ENCODE measurements at regions not wholly inside any gene's neighbourhood (a gene's known extent, or its start where the extent isn't known, plus 50 kb on each side); places are given as distances from the start of the nearest gene placed in this dataset.

GRCh38 chr12:124125203-124125871 lies 152.3 kb downstream of the ZNF664 start:
- H3K4me3 ChIP-seq (ENCODE audit: low read depth, low read length): no peak overlapping the region
- no peak for DNase-seq (ENCODE audit: low read depth)
- in situ Hi-C loops (cut with HindIII; ENCODE audit: low sequenced_read_pairs): no loop called here
- no peak for TF ChIP-seq CTCF (IDR thresholded peaks at IDR 0.05; ENCODE audit: low read depth, low read length, missing control alignments)

DNA sequence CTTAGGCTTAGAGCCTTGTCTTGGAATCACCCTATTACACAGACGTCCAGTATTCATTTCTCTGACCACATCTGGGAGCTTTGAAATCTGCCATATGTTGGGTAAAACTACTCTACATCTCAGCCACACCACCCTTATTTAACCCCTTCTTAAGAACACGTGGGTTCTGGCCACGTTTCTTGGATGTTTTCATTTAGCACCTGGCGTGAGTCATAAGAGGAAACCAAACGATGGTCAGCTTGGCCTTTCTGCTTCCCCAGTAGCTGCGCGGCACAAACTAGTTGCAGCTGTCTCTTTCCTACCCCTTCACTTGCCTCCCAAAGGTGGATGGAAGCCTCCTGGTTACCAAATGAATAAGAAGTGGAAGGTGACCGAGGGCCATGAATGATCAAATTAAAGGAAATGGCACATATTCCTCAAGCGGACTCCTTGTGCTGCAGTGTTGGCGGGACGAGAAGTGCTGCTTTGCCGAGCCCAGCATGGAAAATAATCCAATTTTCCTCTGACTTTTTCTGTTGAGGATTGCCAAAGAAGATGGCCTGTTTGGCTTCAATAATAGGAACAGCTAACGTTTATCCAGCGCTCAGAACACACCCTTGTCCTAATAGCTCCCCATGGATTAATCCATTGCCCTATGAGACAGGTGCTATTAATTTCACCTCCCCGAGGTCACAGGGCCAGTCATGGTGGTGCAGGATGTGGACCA lies 154.1 kb downstream of the ZNF664 start:
- in situ Hi-C loops (cut with HindIII; ENCODE audit: low sequenced_read_pairs): no loop called here
- no peak for TF ChIP-seq CTCF (IDR thresholded peaks at IDR 0.05; ENCODE audit: low read depth, low read length, missing control alignments)
- H3K4me3 ChIP-seq (ENCODE audit: low read depth, low read length): no peak overlapping the region
- no peak for DNase-seq (ENCODE audit: low read depth)

- in situ Hi-C loops (cut with HindIII; ENCODE audit: low sequenced_read_pairs): no loop called here
- H3K4me3 ChIP-seq (ENCODE audit: low read depth, low read length): no peak overlapping the region
- TF ChIP-seq CTCF (IDR thresholded peaks at IDR 0.05; ENCODE audit: low read depth, low read length, missing control alignments): no peak
- DNase-seq (ENCODE audit: low read depth): no peak
Measured at GRCh38 chr12:124129132-124129531, 156.1 kb downstream of the ZNF664 start.

DNA sequence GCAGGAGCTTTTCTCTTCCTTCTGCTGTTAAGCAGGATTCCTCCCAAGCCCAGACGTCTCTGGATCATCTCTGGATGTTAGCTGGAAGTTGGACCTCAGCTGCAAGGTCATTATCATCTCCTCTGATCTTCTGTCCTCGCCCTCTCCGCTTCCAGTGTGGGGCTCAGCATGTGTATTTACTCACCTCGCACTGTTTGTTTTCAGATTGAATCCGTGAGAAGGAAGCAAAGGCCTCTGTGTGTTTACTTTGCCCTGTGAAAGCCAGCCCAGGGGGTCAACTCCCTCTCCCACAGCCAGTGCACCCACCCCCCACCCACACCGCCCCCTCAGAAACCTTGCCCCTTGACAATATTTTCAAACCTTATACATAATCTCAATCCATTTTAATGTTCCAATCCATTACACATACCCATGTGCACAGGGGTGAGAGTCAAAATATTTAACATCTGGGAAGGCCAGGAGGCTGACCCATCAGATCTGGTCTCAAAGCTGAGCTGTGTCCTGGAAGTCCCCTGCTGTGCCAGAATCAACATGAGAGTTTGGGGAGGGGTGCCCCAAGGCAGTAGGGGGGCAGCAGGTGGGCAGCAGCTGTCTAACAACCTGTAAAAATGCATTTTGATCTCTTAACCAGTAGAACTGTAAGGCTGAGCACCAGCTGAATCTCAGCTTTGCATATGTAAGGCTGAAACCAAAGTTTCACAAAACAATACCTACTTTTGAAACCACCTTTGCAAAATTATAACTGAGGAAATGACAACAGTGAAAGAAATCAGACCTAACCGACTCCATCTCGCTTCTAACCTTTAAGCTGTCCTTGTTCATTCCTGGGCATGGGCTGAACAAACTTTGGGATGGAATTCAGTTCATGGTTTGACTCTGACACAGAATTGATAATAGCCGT lies 157.9 kb downstream of the ZNF664 start:
- no peak for DNase-seq (ENCODE audit: low read depth)
- no peak for TF ChIP-seq CTCF (IDR thresholded peaks at IDR 0.05; ENCODE audit: low read depth, low read length, missing control alignments)
- in situ Hi-C loops (cut with HindIII; ENCODE audit: low sequenced_read_pairs): no loop called here
- no peak overlapping the region for H3K4me3 ChIP-seq (ENCODE audit: low read depth, low read length)

DNA sequence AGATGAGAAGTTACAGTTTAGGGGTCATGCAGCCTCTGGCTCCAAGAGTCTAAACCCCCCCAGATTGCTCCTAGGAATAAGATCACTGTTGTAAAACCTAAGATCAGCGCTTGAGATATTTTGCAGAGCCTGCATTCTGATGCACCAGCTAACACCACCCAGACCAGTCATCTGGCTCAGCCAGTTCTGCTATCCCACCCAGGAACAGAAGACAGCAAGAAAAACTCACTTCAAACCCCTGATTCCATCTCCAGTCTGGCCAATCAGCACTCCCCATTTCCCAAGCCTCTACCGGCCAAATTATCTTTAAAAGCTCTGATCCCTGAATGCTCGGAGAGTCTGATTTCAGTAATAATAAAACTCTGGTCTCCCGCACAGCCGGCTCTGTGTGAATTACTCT lies 158.6 kb downstream of the ZNF664 start:
- no peak for DNase-seq (ENCODE audit: low read depth)
- in situ Hi-C loops (cut with HindIII; ENCODE audit: low sequenced_read_pairs): no loop called here
- TF ChIP-seq CTCF (IDR thresholded peaks at IDR 0.05; ENCODE audit: low read depth, low read length, missing control alignments): no peak
- H3K4me3 ChIP-seq (ENCODE audit: low read depth, low read length): no peak overlapping the region

DNA sequence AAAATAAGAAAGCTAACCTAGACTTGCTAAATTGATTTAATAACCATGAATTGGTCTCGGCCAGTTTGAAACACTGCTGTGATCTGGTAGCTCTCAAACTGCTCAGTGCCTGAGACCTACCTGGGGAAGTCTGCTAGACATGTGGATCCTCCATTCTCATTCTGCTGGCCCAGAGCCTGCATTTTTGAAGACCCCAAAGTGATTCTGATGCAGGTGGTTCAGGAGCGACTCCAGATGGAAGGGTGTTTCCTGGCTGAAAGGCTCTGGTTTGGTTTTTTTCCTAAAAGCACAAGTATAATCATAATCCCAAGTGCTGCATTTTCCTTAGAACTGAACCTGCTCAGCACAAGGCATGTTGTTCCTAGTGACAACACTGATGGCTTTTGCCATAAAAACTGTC lies 159.5 kb downstream of the ZNF664 start:
- no peak for DNase-seq (ENCODE audit: low read depth)
- in situ Hi-C loops (cut with HindIII; ENCODE audit: low sequenced_read_pairs): no loop called here
- no peak overlapping the region for H3K4me3 ChIP-seq (ENCODE audit: low read depth, low read length)
- no peak for TF ChIP-seq CTCF (IDR thresholded peaks at IDR 0.05; ENCODE audit: low read depth, low read length, missing control alignments)

Data from astrocyte of the cerebellum (primary cell).